RPMI8226 (cell line): ENCODE measurements at regions not wholly inside any gene's neighbourhood (a gene's known extent, or its start where the extent isn't known, plus 50 kb on each side); places are given as distances from the start of the nearest gene placed in this dataset.

Experiments
- DNase-seq: peaks from one replicate; pipeline ENCODE4 v3.0.0-alpha.2; 2015

GRCh38 chr2:70036290-70036689 lies 51.0 kb upstream of the PCBP1 start:
- DNase-seq: no peak

DNA sequence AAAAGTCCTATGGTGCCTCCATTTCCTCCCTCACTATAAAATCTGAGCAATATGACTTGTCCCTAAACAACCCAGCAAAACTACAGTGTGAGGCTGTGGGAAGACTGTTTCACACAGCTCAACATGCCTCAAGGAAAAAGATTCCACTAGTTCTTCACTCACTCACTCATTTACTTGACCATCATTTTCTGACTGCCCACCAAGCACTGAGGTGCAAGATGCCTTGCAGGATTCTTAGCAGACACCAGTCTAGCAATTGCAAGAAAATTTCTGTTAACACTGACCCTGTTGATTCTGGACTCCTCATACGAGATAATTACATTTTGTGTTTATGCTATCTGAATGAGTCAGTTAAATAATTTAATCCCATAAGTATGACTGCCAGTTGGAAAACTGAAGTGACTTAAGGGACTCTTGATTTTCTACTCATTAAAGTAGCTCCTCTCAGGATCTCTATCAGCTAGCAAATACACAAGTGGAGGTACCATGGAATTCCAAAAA lies 51.9 kb upstream of the PCBP1 start:
- no peak for DNase-seq

DNA sequence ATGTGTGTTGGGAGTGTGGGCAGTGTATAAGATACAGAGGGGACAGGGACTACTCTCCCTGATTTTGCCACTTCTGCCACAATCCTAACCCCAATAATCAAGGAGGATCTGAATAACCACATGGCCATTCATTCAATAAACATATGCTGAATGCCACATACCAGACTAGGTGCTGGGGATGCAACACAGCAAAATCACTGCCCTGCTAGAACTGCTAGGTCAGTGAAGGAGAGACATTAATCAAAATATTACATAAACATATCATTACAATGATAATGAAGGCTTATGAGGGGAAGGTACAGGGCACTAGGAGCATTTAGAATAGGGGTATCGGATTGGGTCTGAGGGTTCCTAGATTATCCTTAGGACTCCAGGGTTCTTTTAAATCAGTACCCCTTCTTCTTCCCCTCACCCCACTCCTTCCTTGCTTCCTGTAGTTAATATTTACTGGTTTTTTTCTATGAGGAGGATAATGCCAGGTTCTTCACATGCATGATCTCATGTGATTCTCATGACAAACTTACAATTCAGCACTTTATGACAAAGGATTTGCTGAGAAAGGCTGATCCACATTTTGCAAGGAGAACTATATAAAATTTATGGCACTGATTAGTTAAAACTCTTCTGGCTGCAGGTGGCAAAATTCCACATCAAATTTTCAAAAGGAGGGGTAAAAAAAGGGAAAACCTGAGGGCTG lies 56.4 kb upstream of the PCBP1 start:
- no peak for DNase-seq

DNA sequence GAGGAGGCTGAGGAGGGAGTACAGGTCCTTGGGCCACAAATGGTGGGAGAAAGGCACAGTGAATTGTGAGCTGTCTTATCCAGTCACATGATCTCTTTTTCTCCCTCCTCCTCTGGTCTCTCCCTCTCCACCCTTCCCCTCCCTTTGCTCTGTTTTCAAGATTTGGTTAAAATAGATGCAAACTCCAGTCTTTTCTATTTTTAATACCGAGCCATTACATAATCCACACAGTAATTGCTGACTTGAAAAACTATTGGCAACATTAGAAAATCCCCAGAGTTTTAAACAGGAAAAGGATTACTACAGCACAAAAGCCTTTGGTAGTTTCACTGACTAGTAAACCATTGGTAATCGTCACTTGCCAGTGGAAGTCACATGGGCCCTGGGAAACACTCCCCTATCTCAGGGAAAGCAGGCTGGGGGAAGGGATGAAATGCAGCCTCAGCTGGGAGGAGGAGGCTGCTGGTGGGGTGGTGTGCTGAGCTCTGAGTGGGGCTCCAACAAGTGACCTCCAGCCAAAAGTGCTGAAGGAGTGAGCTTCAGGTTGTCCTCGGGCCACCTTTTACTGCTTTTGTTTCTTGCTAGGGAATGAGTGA lies 57.4 kb upstream of the PCBP1 start:
- peak; percentile 78 for DNase-seq

DNA sequence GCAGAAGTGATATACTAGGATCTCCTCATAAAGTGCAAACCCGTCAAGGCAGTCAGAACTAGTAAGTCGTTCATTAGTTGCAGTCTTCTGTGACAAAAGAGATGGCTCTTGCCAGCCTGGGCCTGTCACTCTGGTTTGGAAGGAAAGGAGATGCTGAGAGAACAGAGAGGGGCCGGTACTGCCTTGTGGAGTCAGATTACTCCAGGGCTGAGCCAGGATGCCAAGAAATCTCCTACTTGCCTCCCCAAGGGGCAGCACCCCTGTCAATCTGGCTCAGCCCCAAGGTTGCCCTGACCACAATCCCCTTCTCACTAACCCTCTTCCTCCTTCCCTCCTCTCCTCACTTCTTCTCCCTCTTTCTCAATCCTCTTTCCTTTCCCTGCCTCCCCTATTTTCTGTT lies 62.9 kb upstream of the ASPRV1 start:
- DNase-seq: no peak

DNA sequence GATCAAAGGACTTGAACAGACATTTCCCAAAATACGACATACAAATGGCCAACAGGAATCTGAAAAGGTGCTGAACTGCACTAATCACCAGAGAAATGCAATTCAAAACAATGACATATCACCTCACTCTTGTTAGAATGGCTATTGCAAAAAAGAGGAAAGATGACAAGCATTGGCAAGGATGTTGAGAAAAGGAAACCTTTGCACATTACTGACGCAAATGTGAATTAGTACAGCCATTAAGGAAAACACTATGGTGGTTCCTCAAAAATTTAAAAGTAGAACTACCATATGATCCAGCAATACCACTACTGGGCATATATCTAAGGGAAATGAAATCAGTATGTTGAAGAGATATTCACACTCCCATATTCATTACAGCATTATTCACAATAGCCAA lies 57.7 kb upstream of the ASPRV1 start:
- DNase-seq: no peak

DNA sequence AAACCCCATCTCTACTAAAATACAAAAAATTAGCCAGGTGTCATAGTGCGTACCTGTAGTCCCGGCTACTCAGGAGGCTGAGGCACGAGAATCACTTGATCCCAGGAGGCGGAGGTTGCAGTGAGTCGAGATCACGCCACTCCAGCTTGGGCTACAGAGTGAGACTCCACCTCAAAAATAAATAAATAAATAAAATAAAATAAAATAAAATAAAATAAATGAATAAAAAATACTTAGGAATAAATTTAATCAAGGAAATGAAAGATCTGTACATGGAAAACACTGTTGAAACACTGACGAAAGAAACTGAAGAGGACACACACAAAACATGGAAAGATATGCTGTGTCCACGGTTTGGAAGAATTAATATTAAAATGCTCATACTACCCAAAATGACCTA lies 56.5 kb upstream of the ASPRV1 start:
- no peak for DNase-seq

DNA sequence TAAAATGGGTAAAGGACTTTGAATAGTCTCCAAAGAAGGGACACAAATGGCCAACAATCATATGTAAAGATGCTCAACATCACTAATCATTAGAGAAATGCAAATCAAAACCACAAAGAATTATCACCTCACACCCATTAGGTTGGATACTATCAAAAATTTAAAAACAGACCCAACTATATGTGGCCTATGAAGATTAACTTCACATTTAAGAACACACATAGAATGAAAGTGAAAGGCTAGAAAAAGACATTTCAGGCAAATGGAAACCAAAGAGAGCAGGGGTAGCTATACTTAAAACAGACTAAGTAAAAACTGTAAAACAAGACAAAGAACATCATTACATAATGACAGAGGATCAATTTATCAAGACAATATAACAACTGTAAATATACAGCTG lies 53.5 kb upstream of the ASPRV1 start:
- DNase-seq: no peak

DNA sequence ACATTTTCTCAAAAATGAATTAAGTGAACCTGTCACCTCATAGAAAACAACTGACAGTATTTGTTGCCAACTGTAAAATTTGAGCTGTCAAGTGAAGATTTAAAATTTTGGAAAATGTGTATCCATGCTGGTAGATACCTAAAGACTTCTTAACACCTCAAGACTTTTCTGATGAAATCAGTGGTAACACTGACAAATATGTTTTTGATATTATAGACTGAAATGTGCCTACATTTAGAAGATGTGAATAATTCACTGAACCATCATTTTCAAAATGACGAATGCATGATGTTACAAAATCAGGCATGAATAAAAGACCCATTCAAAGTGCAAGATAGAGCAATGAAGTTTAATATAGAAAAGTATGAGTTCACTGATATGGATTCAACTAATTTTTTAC lies 51.5 kb upstream of the ASPRV1 start:
- no peak for DNase-seq

DNA sequence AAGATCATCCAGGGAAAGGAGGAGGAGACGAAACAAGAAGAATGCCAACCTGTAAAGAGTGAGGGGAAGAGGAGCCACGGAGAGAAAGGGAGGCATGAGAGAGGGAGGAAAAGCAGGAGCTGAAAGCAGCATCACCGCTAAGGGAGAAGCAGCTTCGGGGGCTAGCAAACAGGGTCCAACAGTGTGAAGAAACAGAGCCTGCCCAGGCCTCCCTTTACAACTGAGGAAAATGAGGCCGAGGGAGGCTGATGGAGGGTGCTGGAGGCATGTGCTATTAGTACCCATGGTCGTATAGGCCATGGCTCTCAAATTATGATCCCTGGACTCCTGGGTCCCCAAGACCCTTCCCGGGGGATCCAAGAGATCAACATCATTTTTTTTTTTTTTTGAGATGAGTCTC lies 50.4 kb upstream of the ASPRV1 start:
- no peak for DNase-seq

DNA sequence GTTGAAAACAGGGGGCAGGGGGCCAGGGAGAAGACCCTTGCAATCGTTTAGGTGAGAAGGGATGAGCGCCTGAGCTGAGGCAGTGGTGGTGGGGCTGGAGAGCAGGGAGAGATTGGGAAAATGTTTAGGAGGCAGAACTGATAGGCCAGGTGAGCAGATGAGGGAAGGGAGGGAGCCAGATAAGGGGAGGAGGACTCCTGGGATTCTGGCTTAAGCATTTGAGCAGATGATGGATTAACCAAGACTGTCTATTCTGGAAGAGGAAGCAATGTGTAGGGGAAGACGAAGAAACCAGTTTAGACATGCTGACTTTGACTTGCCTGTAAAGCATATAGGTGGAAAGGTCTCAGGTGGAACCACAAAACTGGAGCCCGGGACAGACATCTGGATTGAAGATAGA lies 49.9 kb upstream of the ASPRV1 start:
- DNase-seq: no peak
